NT2/D1 (cell line): ENCODE measurements at regions not wholly inside any gene's neighbourhood (a gene's known extent, or its start where the extent isn't known, plus 50 kb on each side); places are given as distances from the start of the nearest gene placed in this dataset.
A peak's percentile ranks its signal among the peaks of the same experiment; 100 is the strongest.

Experiments used
- DNase-seq: peaks from one replicate; pipeline ENCODE4 v3.0.0-alpha.2; 2011; ENCODE audit warnings: low read depth, low spot score
- H3K27me3 ChIP-seq: 2 replicates; pipeline ENCODE4 v1.6.0; 2011; ENCODE audit warnings: mild to moderate bottlenecking; ENCODE audit not compliant: insufficient read length, insufficient read depth
- H3K36me3 ChIP-seq: 2 replicates; pipeline ENCODE4 v1.6.1; 2011; ENCODE audit warnings: mild to moderate bottlenecking, low read length, mixed read lengths; ENCODE audit not compliant: insufficient read depth, insufficient read length
- H3K4me1 ChIP-seq: 2 replicates; pipeline ENCODE4 v1.5.1; 2011; ENCODE audit not compliant: insufficient read depth, insufficient read length
- H3K4me3 ChIP-seq: 2 replicates; pipeline ENCODE4 v1.5.1; 2011; ENCODE audit warnings: low read depth; ENCODE audit not compliant: insufficient read length
- H3K9ac ChIP-seq: 2 replicates; pipeline ENCODE4 v1.6.0; 2011; ENCODE audit warnings: low read depth; ENCODE audit not compliant: insufficient read length
- H3K9me3 ChIP-seq: 2 replicates; pipeline ENCODE4 v1.5.1; 2011; ENCODE audit warnings: mild to moderate bottlenecking, low read length; ENCODE audit not compliant: insufficient read depth
- SUZ12 ChIP-seq: IDR thresholded peaks from 2 replicates; pipeline ENCODE4 v1.6.1; 2011; ENCODE audit not compliant: insufficient read length, insufficient read depth; ENCODE audit errors: extremely low read depth
- YY1 ChIP-seq: IDR thresholded peaks from 2 replicates; pipeline ENCODE4 v1.6.1; 2011; ENCODE audit not compliant: insufficient read length, insufficient read depth
- ZNF274 ChIP-seq: IDR thresholded peaks from 2 replicates; pipeline ENCODE4 v1.6.1; 2011; ENCODE audit warnings: mild to moderate bottlenecking, low read depth, low read length

GRCh38 chr2:201968476-201968875 is 65.2 kb upstream of the FZD7 start:
- Histone ChIP-seq H3K4me1 (peaks cover 5% of the 10 kb centered on the region), H3K9me3 (peaks cover 5% of the 10 kb centered on the region; the same call in 1 of the 2 replicates), H3K9ac (no peak overlapping the region), H3K27me3 (no peaks in the 10 kb centered on the region), H3K36me3 (no peaks in the 10 kb centered on the region), H3K4me3 (no peak overlapping the region)
- DNase-seq: no peak
- no peak for TF ChIP-seq YY1
- TF ChIP-seq SUZ12: no peak
- TF ChIP-seq ZNF274: no peak

GRCh38 chr2:201969241-201969937 is 64.3 kb upstream of the FZD7 start:
- TF ChIP-seq YY1: no peak
- no peak for TF ChIP-seq SUZ12
- no peak for TF ChIP-seq ZNF274
- Histone ChIP-seq H3K9ac (peak overlapping the region; percentile 2), H3K9me3 (peaks cover 5% of the 10 kb centered on the region; the same call in 1 of the 2 replicates), H3K36me3 (no peaks in the 10 kb centered on the region), H3K4me3 (no peak overlapping the region), H3K27me3 (no peaks in the 10 kb centered on the region), H3K4me1 (peaks cover 5% of the 10 kb centered on the region)
- DNase-seq: no peak

- H3K36me3 ChIP-seq: no peaks in the 10 kb centered on the region
- H3K9ac ChIP-seq: no peak overlapping the region
- peaks cover 5% of the 10 kb centered on the region for H3K4me1 ChIP-seq
- H3K4me3 ChIP-seq: no peak overlapping the region
- no peak for DNase-seq
- H3K27me3 ChIP-seq: no peaks in the 10 kb centered on the region
- no peak for TF ChIP-seq YY1
- TF ChIP-seq ZNF274: no peak
- TF ChIP-seq SUZ12: no peak
- peaks cover 12% of the 10 kb centered on the region; the same call in 1 of the 2 replicates for H3K9me3 ChIP-seq
These were observed 63.5 kb upstream of the FZD7 start for GRCh38 chr2:201969938-201970785.

GRCh38 chr2:201970786-201971108 is 62.9 kb upstream of the FZD7 start:
- H3K27me3 ChIP-seq: no peaks in the 10 kb centered on the region
- H3K36me3 ChIP-seq: no peaks in the 10 kb centered on the region
- no peak overlapping the region for H3K4me3 ChIP-seq
- TF ChIP-seq ZNF274: no peak
- no peak for TF ChIP-seq SUZ12
- no peak for TF ChIP-seq YY1
- H3K9ac ChIP-seq: no peak overlapping the region
- no peak for DNase-seq
- peaks cover 5% of the 10 kb centered on the region for H3K4me1 ChIP-seq
- peaks cover 17% of the 10 kb centered on the region; the same call in 1 of the 2 replicates for H3K9me3 ChIP-seq

- Histone ChIP-seq H3K9me3 (peaks cover 17% of the 10 kb centered on the region; the same call in 1 of the 2 replicates), H3K9ac (peak overlapping the region; percentile 86), H3K4me3 (peak overlapping the region; percentile 45), H3K36me3 (no peaks in the 10 kb centered on the region), H3K27me3 (no peaks in the 10 kb centered on the region), H3K4me1 (peaks cover 10% of the 10 kb centered on the region)
- no peak for DNase-seq
- TF ChIP-seq ZNF274: no peak
- TF ChIP-seq SUZ12: no peak
- no peak for TF ChIP-seq YY1
These were observed 62.0 kb upstream of the FZD7 start for GRCh38 chr2:201971531-201972228.

DNA sequence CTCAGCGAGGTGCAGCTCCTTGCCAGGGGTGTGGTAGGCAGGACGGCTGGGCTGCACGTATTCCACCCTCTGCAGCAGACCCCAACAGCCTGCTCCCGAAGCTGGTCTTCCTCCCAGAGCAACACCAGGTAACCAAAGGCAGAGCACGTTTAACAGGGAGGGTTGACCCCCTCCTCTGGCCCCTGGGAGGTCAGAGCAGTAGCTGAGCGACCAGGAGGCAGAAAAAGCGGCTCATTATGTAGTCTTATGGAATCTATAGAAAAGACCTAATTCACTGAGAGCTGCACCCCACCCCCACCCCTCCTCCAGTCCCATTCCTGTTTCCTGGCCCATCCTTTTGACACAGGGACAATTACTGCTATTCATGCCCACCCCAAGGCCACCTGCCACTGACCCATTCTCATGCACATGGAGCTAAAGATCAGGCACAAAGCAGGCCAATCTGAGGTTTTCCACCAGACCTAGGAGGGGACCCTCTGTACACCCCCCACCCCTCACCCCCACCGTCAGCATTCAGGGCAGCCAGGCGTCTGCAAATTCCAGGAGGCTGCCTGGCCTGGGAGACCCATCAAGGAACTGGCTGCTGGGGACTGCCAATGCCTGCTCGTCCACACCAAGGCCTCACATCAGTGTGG is 60.9 kb upstream of the FZD7 start:
- H3K9ac ChIP-seq: peak overlapping the region; percentile 86
- H3K27me3 ChIP-seq: no peaks in the 10 kb centered on the region
- peak; percentile 97 for DNase-seq
- TF ChIP-seq ZNF274 (no peak), SUZ12 (no peak), YY1 (no peak)
- peaks cover 10% of the 10 kb centered on the region for H3K4me1 ChIP-seq
- H3K36me3 ChIP-seq: no peaks in the 10 kb centered on the region
- H3K4me3 ChIP-seq: peak overlapping the region; percentile 45
- H3K9me3 ChIP-seq: peaks cover 17% of the 10 kb centered on the region; the same call in 1 of the 2 replicates
